DND-41 (cell line): ENCODE measurements at regions not wholly inside any gene's neighbourhood (a gene's known extent, or its start where the extent isn't known, plus 50 kb on each side); places are given as distances from the start of the nearest gene placed in this dataset.

ENCODE experiments used
- EZH2 ChIP-seq: IDR thresholded peaks from 3 replicates; pipeline ENCODE4 v1.6.1; 2012; ENCODE audit warnings: borderline replicate concordance, low read depth, mild to moderate bottlenecking, moderate library complexity, low read length, inconsistent platforms; ENCODE audit not compliant: severe bottlenecking
- TF ChIP-seq, protein P1 (sequence below): IDR thresholded peaks from 2 replicates; pipeline ENCODE4 v1.5.1; 2012; ENCODE audit warnings: borderline replicate concordance, low read length, moderate library complexity, mild to moderate bottlenecking; ENCODE audit not compliant: poor library complexity, severe bottlenecking; ENCODE audit errors: extremely low read depth

DNA sequence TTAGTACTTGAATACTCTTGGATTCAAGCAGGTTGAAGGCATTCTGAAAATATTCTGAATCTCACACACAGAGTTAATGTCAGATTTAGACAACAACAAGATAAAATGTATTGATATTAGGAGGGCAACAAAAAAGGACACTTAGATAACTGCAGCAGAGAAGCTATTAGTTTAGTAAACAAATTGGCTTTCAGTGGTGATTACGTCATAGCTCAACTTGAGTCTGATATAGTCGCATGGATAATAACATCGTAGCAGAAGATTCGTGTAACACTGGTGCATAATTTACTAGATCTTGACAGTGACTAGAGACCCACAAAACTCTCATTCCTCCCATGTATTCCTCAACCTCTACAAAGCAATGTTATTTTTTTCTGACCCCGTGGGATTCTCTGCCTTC lies 268.3 kb downstream of the KCNJ2 start:
- TF ChIP-seq, protein P1, sequence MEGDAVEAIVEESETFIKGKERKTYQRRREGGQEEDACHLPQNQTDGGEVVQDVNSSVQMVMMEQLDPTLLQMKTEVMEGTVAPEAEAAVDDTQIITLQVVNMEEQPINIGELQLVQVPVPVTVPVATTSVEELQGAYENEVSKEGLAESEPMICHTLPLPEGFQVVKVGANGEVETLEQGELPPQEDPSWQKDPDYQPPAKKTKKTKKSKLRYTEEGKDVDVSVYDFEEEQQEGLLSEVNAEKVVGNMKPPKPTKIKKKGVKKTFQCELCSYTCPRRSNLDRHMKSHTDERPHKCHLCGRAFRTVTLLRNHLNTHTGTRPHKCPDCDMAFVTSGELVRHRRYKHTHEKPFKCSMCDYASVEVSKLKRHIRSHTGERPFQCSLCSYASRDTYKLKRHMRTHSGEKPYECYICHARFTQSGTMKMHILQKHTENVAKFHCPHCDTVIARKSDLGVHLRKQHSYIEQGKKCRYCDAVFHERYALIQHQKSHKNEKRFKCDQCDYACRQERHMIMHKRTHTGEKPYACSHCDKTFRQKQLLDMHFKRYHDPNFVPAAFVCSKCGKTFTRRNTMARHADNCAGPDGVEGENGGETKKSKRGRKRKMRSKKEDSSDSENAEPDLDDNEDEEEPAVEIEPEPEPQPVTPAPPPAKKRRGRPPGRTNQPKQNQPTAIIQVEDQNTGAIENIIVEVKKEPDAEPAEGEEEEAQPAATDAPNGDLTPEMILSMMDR, result no peak
- TF ChIP-seq EZH2, result no peak
